ENCODE measurements at regions not wholly inside any gene's neighbourhood (a gene's known extent, or its start where the extent isn't known, plus 50 kb on each side); places are given as distances from the start of the nearest gene placed in this dataset.

- no peak for TF ChIP-seq MAX (IDR thresholded peaks at IDR 0.05)
- no peak for TF ChIP-seq EGR1 (IDR thresholded peaks at IDR 0.05; ENCODE audit: low read depth in 2 of 2)
- no peak for TF ChIP-seq NR2F2 (IDR thresholded peaks at IDR 0.05)
Observed at GRCh38 chr6:113587078-113587699, 270.0 kb upstream of the MARCKS start (continued).

DNA sequence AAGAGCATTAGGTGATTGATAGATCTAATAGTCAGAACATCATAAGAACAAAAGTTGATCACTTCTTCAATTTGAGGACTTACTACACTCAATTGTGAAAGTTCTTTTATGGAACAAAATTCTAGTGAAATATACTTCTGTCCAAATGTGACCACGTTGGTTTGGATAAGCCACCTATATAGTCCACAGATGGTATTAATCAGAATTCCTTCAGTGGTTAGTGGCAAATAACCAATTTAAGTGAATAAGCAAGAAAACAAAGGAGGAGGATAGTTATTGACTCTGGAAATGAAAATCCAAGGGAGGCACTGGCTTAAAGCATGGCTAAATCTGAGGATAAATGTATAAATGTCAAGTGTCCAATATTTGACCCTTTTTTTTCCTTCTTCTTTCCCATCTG, 268.5 kb upstream of the MARCKS start:
- Histone ChIP-seq H3K27ac (ENCODE audit: low read depth in 1 of 2, low read length in 2 of 2) (no peak overlapping the region), H3K4me3 (ENCODE audit: low read depth in 1 of 3, low read length in 3 of 3) (no peak overlapping the region), H3K9me3 (ENCODE audit: control insufficient read depth in 4 of 4, low read length in 3 of 4) (no peaks in the 10 kb centered on the region), H3K4me1 (ENCODE audit: control insufficient read depth in 4 of 4, insufficient read depth in 4 of 4, low read length in 3 of 4) (no peaks in the 10 kb centered on the region), H3K36me3 (ENCODE audit: control insufficient read depth in 4 of 4, insufficient read depth in 3 of 4, low read depth in 1 of 4, low read length in 3 of 4) (no peaks in the 10 kb centered on the region), H3K27me3 (ENCODE audit: control insufficient read depth in 4 of 4, insufficient read depth in 4 of 4, low read length in 3 of 4) (no peaks in the 10 kb centered on the region), H3K9ac (ENCODE audit: low read depth in 1 of 2, low read length in 2 of 2) (no peak overlapping the region)
- 70% methylated on average over 1 of the region's 1 CpG for WGBS
- TF ChIP-seq REST (IDR thresholded peaks at IDR 0.05) (no peak), YY1 (IDR thresholded peaks at IDR 0.05) (no peak), ZBTB33 (IDR thresholded peaks at IDR 0.05) (no peak), MAX (IDR thresholded peaks at IDR 0.05) (no peak), HNF4A (conservative IDR thresholded peaks at IDR 0.05) (no peak), HNF4G (IDR thresholded peaks at IDR 0.05) (no peak), FOXA2 (IDR thresholded peaks at IDR 0.05) (no peak), FOXA1 (IDR thresholded peaks at IDR 0.05) (no peak), RXRA (IDR thresholded peaks at IDR 0.05) (no peak), JUND (IDR thresholded peaks at IDR 0.05) (no peak)
- DNase-seq (ENCODE audit: low spot score) = no peak

GRCh38 chr6:113591896-113592827, 265.0 kb upstream of the MARCKS start:
- Histone ChIP-seq H3K9me3 (ENCODE audit: control insufficient read depth in 4 of 4, low read length in 3 of 4) (no peaks in the 10 kb centered on the region), H3K4me3 (ENCODE audit: low read depth in 1 of 3, low read length in 3 of 3) (no peak overlapping the region), H3K4me1 (ENCODE audit: control insufficient read depth in 4 of 4, insufficient read depth in 4 of 4, low read length in 3 of 4) (no peaks in the 10 kb centered on the region), H3K27ac (ENCODE audit: low read depth in 1 of 2, low read length in 2 of 2) (no peak overlapping the region), H3K36me3 (ENCODE audit: control insufficient read depth in 4 of 4, insufficient read depth in 3 of 4, low read depth in 1 of 4, low read length in 3 of 4) (no peaks in the 10 kb centered on the region), H3K9ac (ENCODE audit: low read depth in 1 of 2, low read length in 2 of 2) (no peak overlapping the region), H3K27me3 (ENCODE audit: control insufficient read depth in 4 of 4, insufficient read depth in 4 of 4, low read length in 3 of 4) (no peaks in the 10 kb centered on the region)
- TF ChIP-seq RXRA (IDR thresholded peaks at IDR 0.05) (no peak), RAD21 (IDR thresholded peaks at IDR 0.05) (peak in 1 of 2 donors; percentile 4)
- DNase-seq (ENCODE audit: low spot score) = no peak
- 89% methylated on average over 2 of the region's 2 CpGs for WGBS
